Transverse colon (tissue), 4 donors: ENCODE measurements at regions not wholly inside any gene's neighbourhood (a gene's known extent, or its start where the extent isn't known, plus 50 kb on each side); places are given as distances from the start of the nearest gene placed in this dataset.

ENCODE experiments used
- DNase-seq: peaks from one replicate; pipeline ENCODE4 v3.0.0-alpha.2; 2019
- H3K27ac ChIP-seq, 4 donors: fragments of 200-600 bp; sonication (generic); 2 replicates each; pipeline ENCODE4 v1.5.1; 2016 to 2018; ENCODE audit warnings: inconsistent platforms in 4 of 4
- H3K27me3 ChIP-seq: fragments of 200-600 bp; sonication (generic); 2 replicates; pipeline ENCODE4 v1.5.1; 2017; ENCODE audit warnings: inconsistent platforms
- H3K36me3 ChIP-seq, 4 donors: fragments of 200-600 bp; sonication (generic); 2 replicates each; pipeline ENCODE4 v1.5.1; 2017 to 2019; ENCODE audit warnings: inconsistent platforms in 4 of 4
- H3K4me1 ChIP-seq, 4 donors: fragments of 200-600 bp; sonication (generic); 2 replicates each; pipeline ENCODE4 v1.5.1; 2017 to 2020; ENCODE audit warnings: inconsistent platforms in 4 of 4
- H3K4me3 ChIP-seq, 4 donors: fragments of 200-600 bp; sonication (generic); 1 replicate in 1 of 4; 2 replicates in 3 of 4; pipeline versions ENCODE4 v1.5.1 to v1.6.1; 2017 to 2019; ENCODE audit warnings: inconsistent platforms in 4 of 4
- H3K9me3 ChIP-seq, 2 donors: fragments of 200-600 bp; sonication (generic); 2 replicates each; pipeline ENCODE4 v1.5.1; 2017 to 2019; ENCODE audit warnings: inconsistent platforms in 2 of 2
- EP300 ChIP-seq: sonication (generic); formaldehyde crosslinking; IDR thresholded peaks from one replicate; pipeline ENCODE4 v1.6.1; 2017; ENCODE audit warnings: antibody characterized with exemption, low read depth
- POLR2A ChIP-seq: fragments of 450-650 bp; IDR thresholded peaks from one replicate; pipeline ENCODE4 v1.6.1; 2016; ENCODE audit warnings: antibody characterized with exemption, mild to moderate bottlenecking, moderate library complexity
- POLR2AphosphoS5 ChIP-seq, 3 donors: sonication (generic); formaldehyde crosslinking; IDR thresholded peaks; one replicate each; pipeline ENCODE4 v1.6.1; 2016; ENCODE audit warnings: antibody characterized with exemption in 3 of 3
- WGBS, 2 donors: methylation state at CpG; one replicate each; pipeline ENCODE4 v1.1.5; 2018; ENCODE audit warnings: low coverage in 1 of 2; 5-methylcytosine and 5-hydroxymethylcytosine counted together
- in situ Hi-C, 4 donors: fragments of 200-750 bp; cut with MboI; loops; one replicate each; pipeline versions ENCODE4 v1.15.0 to v1.15.1; 2017; ENCODE audit warnings: low sequenced_read_pairs in 3 of 4, low pct_ligation_motif_present in 1 of 4, low pct_unique_long_range_greater_than_20kb in 1 of 4
- intact Hi-C: fragments of 100-400 bp; cut with DNase I; formaldehyde crosslinking; loops from one replicate; pipeline ENCODE4 v1.15.1; 2023; ENCODE audit warnings: low total_unique reads
- TF ChIP-seq, protein P1 (sequence below), 5 experiments: fragments of 200-600 bp in 3 of 5; fragments of 450-650 bp in 2 of 5; sonication (generic) in 3 of 5; IDR thresholded peaks; 1 replicate in 2 of 5; 2 replicates in 3 of 5; pipeline ENCODE4 v1.5.1; 2016 to 2017; ENCODE audit warnings: antibody characterized with exemption in 5 of 5, inconsistent platforms in 3 of 5, mild to moderate bottlenecking in 2 of 5, moderate library complexity in 1 of 5

GRCh38 chr2:4618141-4618540, 914.8 kb downstream of the DCDC2C start:
- Histone ChIP-seq H3K4me3 (no peak overlapping the region), H3K9me3 (peaks cover 0 to 6% of the 10 kb centered on the region in 2 donors), H3K36me3 (no peaks in the 10 kb centered on the region), H3K27me3 (no peaks in the 10 kb centered on the region), H3K27ac (no peak overlapping the region), H3K4me1 (no peaks in the 10 kb centered on the region)
- in situ Hi-C loops (no loop called here), intact Hi-C loops (no loop called here)
- TF ChIP-seq EP300 (no peak), POLR2A (no peak), POLR2AphosphoS5 (IDR thresholded peaks at IDR 0.05) (no peak)
- TF ChIP-seq, protein P1, sequence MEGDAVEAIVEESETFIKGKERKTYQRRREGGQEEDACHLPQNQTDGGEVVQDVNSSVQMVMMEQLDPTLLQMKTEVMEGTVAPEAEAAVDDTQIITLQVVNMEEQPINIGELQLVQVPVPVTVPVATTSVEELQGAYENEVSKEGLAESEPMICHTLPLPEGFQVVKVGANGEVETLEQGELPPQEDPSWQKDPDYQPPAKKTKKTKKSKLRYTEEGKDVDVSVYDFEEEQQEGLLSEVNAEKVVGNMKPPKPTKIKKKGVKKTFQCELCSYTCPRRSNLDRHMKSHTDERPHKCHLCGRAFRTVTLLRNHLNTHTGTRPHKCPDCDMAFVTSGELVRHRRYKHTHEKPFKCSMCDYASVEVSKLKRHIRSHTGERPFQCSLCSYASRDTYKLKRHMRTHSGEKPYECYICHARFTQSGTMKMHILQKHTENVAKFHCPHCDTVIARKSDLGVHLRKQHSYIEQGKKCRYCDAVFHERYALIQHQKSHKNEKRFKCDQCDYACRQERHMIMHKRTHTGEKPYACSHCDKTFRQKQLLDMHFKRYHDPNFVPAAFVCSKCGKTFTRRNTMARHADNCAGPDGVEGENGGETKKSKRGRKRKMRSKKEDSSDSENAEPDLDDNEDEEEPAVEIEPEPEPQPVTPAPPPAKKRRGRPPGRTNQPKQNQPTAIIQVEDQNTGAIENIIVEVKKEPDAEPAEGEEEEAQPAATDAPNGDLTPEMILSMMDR (IDR thresholded peaks at IDR 0.05) = no peak
- DNase-seq = no peak
- WGBS, 2 donors = 42 to 61% methylated on average over 3 of the region's 3 CpGs

DNA sequence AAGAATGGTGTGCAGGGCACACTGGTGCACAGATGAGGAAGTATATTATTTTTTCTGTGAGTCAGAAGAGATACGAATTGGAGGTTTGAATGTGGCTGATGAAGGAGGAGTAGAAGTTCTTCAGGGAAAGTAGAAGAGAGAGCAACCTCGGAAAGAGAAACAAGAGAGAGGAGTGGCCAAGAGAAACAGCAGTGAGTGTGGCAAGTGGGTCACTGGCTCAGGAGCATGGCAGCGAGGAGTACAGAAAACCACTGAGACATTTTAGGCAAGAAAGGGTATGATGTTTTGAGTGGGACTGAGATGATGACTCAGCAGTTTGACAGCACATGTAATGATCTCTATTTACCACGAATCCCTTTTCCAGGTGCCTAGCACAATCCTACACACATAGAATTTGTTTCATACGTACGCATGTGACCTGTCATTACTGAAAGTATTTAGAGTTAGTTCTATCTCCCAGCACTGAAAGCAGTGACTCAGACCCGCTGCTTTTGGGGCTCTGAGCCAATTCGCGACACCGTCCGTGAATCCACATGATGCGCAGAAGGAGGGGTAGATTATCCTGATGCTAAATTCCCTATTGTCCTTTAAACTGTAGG, 915.4 kb downstream of the DCDC2C start:
- Histone ChIP-seq H3K27me3 (no peaks in the 10 kb centered on the region), H3K4me3 (no peak overlapping the region), H3K36me3 (no peaks in the 10 kb centered on the region), H3K4me1 (no peaks in the 10 kb centered on the region), H3K27ac (no peak overlapping the region), H3K9me3 (peaks cover 0 to 6% of the 10 kb centered on the region in 2 donors)
- 74 to 83% methylated on average over 5 to 12 of the region's 12 CpGs for WGBS, 2 donors
- intact Hi-C loops (no loop called here), in situ Hi-C loops (no loop called here)
- TF ChIP-seq, protein P1 (IDR thresholded peaks at IDR 0.05) = no peak
- no peak for TF ChIP-seq EP300
- no peak for TF ChIP-seq POLR2AphosphoS5 (IDR thresholded peaks at IDR 0.05)
- TF ChIP-seq POLR2A = no peak
- DNase-seq = no peak

GRCh38 chr2:4628998-4629501, 925.7 kb downstream of the DCDC2C start:
- no peaks in the 10 kb centered on the region for H3K36me3 ChIP-seq
- no peak for DNase-seq
- no peaks in the 10 kb centered on the region for H3K4me1 ChIP-seq
- in situ Hi-C loops (no loop called here), intact Hi-C loops (no loop called here)
- no peak for TF ChIP-seq POLR2A
- TF ChIP-seq, protein P1 (IDR thresholded peaks at IDR 0.05) = no peak
- TF ChIP-seq POLR2AphosphoS5 (IDR thresholded peaks at IDR 0.05) = no peak
- TF ChIP-seq EP300 = no peak
- H3K4me3 ChIP-seq = no peak overlapping the region
- no peak overlapping the region for H3K27ac ChIP-seq
- 60 to 84% methylated on average over 1 to 6 of the region's 6 CpGs for WGBS, 2 donors
- H3K9me3 ChIP-seq = no peaks in the 10 kb centered on the region
- H3K27me3 ChIP-seq = no peaks in the 10 kb centered on the region

DNA sequence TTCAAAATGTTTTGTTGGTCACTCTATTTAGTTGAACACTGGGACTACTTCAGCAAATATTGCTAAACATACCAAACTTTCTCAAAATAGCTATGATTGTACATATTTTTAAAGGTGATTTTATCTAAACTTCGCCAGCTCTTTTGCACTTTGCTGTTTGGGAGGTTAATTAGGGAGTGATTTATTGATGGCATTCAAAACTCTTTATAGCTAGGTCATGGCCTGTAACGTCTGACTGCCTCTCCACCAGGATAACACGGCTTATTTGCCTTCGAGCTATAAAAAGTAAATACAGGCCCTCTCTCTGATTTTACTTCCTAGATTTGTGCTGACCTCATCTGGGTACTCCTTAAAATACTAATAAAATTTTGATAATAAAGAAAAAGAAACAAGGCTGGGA, 931.9 kb downstream of the DCDC2C start:
- Histone ChIP-seq H3K27me3 (no peaks in the 10 kb centered on the region), H3K4me1 (no peaks in the 10 kb centered on the region), H3K9me3 (no peaks in the 10 kb centered on the region), H3K36me3 (no peaks in the 10 kb centered on the region), H3K4me3 (no peak overlapping the region), H3K27ac (no peak overlapping the region)
- DNase-seq = no peak
- intact Hi-C loops = no loop called here
- TF ChIP-seq EP300 (no peak), POLR2A (no peak), POLR2AphosphoS5 (IDR thresholded peaks at IDR 0.05) (no peak)
- TF ChIP-seq, protein P1 (IDR thresholded peaks at IDR 0.05) = no peak
- 30% methylated on average over 4 of the region's 4 CpGs for WGBS, 2 donors
- in situ Hi-C loops = no loop called here
